HG03378 (cell line): ENCODE measurements at regions not wholly inside any gene's neighbourhood (a gene's known extent, or its start where the extent isn't known, plus 50 kb on each side); places are given as distances from the start of the nearest gene placed in this dataset.

ENCODE experiments used
- ATAC-seq: cut with Tn5 transposase; IDR thresholded peaks from one replicate; pipeline ENCODE4 v1.9.1; 2021; ENCODE audit warnings: mild to moderate bottlenecking, moderate library complexity; ENCODE audit not compliant: unreplicated experiment

- no peak for ATAC-seq
Measured at GRCh38 chr5:135127439-135128240, 93.6 kb upstream of the PITX1 start.

DNA sequence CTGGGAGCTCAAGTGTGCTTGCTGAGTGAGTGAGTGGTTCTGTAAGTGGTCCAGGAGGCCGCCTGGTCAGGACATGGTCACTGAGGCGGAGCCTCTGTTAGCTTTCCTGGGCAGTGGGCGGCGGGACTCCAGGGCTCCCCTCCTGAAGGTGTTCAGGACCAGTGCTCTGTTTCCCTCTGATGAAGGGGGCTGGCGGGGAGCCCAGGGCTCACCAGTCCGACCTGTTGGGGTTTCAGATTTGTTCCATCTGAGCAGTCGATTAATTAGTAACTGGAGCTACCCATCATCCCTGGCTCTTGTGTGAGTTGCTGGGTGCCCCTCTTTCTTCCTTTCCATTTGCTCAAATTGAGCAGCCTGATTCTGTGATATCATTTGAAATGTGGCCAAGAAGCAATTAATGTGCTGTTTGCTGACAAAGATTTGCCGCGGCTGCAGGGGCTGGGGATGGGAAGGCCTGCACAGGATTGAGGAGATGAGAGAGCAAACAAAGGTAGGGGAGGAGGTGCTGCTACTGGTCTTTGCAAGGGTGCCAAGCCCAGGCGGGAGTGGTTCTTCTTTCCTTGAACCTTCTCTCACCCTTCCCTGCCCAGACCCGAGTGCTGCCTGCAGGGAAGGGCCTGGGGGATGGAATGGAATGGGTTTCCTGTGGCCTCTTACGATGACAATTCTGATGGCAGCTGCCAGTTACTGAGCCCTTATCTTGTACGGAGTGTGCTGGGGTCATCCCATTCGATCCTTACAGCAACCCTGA lies 92.8 kb upstream of the PITX1 start:
- ATAC-seq, result no peak

DNA sequence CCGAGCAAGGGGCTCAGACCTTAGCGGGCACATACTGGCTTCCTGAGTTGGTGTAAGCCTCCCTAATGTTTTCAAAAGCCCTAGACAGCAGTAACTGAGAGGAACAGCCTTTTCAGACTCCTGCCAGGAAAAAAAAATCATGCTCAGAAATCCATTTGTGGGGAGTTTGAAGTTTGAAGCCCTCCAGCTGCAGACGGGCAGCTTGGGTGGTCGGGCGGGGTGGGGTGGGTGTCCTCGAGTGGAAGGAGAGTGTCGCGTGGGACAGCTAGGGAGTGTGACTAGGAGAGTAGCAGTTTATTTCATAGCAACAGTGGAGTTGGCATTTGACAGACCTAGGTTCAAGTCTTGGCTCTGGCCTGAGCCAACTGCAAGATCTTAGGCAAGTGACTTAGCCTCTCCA lies 90.7 kb upstream of the PITX1 start:
- no peak for ATAC-seq

DNA sequence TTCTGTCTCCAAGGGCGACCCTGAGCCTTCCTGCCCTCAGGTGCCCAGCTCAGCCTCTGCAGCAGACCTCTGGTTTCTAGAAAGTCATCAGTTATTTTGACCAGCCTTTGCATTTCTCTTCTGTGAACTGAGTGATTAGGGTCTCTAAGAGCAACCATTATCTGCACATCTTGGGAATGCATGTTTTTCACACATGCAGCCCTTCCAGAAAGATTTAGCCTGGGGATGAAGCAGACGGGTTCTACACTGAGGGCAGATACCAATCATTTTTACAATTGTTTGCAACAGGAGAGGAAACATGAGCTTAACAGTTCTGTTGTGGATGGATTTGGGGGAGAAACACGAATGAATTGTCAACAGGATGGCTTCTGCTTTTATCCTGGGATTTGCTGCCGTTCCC lies 90.1 kb upstream of the PITX1 start:
- no peak for ATAC-seq

DNA sequence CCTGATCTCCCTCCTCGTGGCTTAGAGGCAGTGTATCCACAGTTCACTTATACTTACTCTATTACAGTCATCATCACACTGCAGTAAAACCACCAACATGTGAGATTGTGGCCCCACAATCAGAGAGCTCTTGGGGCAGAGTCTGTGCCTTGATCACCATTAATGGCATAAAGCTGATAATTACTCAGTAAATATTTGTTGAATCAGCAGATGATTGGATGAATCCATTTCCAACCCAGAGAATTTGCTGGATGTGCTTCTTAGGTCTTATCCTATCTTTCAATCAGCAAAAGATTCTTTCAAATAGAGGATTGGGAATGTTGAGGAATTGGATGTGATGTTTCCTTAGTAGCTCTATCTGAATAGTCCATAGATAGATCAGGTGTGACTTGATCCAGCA lies 88.8 kb upstream of the PITX1 start:
- ATAC-seq, result no peak

DNA sequence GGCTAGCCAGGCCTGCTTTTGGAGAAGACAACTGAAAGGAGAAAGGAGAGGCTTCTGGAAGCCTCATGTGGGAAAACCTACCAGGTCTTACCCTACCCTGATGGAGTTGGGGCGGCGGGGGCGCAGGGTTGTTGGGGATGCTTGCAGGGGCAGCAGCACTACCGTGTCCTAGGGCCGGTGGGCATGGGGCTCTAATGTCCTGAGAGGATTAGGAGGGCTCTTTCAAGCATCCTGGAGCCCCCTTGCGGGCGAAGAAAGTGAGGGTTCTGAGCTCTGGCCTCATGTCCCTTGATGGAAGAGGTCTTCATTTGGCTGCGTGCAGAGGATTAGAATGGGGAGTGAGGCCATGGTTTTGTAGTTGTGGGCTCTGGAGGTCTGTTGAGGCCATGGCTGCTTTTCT lies 86.9 kb upstream of the PITX1 start:
- ATAC-seq, result no peak

DNA sequence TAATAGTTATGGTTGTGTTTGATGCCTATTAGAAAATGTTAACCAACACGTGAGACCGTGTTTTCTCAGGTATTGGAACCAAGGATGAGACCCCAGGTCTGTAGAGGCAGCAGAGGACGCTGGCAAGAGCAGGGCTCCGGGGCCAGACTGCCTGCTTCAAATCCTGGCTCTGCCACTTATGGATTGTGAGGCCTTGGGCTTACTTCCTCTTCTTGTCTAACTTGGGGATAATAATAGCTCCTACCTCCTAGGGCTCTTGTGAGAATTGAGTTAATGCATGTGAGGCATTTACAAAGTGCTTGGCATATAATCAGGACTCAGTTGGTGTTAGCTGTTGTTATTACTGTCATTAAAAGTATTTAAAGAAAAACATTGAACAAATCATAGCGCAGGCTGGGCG lies 85.5 kb upstream of the PITX1 start:
- no peak for ATAC-seq

DNA sequence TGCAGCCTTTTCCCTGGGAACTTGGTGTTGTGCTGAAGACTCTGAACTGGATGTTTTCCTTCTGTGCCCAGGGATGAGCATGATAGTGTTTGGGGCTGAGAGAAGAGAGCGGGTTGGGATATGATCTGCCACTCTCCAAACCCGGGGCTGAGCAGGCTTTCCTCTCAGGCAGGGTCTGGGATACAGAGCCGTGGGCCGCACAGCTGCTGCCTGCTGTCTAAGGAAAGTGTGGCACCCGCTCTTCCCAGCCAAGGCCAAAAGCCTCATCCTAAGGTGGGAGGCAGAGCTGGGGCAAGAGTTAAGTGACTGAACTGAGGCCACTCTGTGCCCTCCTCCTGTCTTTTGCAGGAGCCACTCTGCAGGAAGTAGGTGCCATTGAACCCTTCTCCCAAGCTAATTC lies 83.6 kb upstream of the PITX1 start:
- no peak for ATAC-seq

DNA sequence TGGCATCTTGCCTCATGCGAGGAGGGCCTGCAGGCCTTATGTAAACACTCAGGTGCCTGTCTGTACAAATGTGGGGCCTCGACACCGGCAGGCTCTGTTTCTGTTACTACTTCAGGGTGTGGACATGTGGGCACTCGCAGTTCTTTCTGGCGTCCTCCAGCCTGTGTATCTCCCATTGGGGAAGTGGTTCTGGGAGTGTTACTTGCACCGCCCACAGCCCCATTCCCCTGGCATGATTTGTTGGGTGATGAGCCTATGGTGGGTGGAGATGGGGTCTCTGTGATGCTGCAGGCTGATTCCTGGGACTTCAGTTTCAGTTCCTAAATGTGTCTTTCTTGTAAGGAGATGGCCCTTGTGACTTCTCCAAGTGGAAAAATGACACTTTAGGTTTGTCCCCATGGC lies 82.1 kb upstream of the PITX1 start:
- ATAC-seq, result no peak

DNA sequence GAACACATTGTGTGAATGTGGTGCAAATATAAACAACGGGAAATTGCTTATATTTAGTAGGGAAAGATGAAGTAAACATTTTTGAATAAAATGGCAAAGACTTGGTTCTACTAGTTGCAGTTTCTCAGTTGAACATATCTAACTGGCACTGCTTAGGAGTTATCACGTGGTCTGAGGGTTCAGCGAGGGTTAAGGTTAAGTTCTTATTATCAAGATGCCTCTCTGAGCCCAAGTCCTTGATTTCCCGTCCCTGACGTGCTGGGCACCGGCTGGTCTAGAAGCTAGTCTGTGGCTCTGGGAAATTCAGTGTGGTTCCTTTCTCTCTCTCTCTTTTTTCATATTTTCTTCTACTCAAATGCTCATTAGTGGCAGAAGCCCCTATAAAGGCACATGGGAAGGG lies 81.6 kb upstream of the PITX1 start:
- ATAC-seq, result no peak

DNA sequence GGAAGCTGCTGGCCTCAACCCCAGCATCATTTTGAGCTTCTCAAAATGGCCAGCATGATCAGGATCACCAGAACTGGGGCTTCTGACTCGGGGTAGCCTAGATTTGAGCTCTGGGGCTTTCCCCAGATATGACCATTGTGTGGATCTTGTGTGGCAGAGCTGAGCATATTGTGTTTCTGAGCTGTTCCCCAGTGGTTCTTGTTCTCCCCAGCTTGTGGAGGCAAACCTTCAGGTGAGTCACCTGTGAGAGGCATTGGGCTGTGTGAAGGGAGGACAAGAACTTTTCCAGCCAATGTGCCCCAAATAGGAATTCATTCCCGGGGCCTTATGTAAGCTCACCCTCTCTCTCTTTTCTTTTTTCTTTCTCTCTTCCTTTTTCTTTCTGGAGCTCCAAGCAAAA lies 80.7 kb upstream of the PITX1 start:
- no peak for ATAC-seq

- ATAC-seq, result no peak
Measured at GRCh38 chr5:135112008-135112725, 78.1 kb upstream of the PITX1 start.

DNA sequence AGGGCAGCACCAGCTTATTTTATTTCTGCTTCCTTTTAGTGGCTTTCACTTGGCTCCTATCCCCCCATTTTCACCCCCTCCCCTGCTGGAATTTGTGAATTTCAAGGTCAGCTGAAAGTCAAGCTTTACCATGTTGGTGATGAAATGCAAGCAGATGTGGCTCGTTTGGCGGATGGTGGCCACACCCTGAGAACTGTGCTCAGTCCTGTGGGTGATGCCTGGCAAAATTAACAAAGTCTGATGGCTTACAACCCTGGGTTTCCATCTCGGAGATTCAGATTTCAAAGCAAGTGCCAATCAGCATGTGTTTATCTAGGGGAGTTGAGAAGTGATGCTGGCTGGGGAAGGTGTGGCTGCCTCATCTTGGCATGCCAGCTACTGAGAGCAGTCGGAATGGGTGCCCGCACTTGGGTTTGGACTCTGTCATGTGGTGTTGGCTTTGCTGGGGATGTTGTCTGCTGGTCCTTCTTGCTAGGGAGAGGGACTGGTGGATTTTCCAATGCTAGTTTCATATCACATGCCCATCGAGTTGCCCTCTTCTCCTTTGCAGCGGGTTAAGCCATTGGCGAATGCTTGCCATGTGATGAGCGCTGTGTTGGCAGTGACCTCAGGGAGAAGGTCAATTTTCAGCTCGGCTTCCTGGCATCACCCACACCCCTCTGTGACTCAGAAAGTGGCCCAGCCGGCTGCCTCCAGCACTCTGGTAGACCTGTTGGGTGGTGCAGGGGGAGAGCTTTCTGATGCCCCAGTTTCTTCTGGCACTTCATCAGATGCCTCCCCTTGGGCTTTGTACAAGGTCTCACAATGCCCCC lies 77.0 kb upstream of the PITX1 start:
- no peak for ATAC-seq

- no peak for ATAC-seq
Measured at GRCh38 chr5:135108992-135109391, 75.0 kb upstream of the PITX1 start.

- no peak for ATAC-seq
Measured at GRCh38 chr5:135108569-135108968, 74.5 kb upstream of the PITX1 start.

- no peak for ATAC-seq
Measured at GRCh38 chr5:135107986-135108385, 74.0 kb upstream of the PITX1 start.

GRCh38 chr5:135106610-135107471 lies 72.8 kb upstream of the PITX1 start:
- ATAC-seq, result no peak

- ATAC-seq, result no peak
Measured at GRCh38 chr5:135106136-135106535, 72.1 kb upstream of the PITX1 start.

- ATAC-seq, result no peak
Measured at GRCh38 chr5:135105105-135105484, 71.1 kb upstream of the PITX1 start.

- ATAC-seq, result no peak
Measured at GRCh38 chr5:135103575-135103853, 69.5 kb upstream of the PITX1 start.
